ENCODE measurements at regions not wholly inside any gene's neighbourhood (a gene's known extent, or its start where the extent isn't known, plus 50 kb on each side); places are given as distances from the start of the nearest gene placed in this dataset.

GRCh38 chr14:65318636-65319506 lies 93.7 kb upstream of the FUT8 start:
- TF ChIP-seq FOXM1 (IDR thresholded peaks at IDR 0.05; ENCODE audit: low read depth) (no peak), CTCF (IDR thresholded peaks at IDR 0.05) (no peak)

Data from SK-N-SH (cell line).